ENCODE measurements at regions not wholly inside any gene's neighbourhood (a gene's known extent, or its start where the extent isn't known, plus 50 kb on each side); places are given as distances from the start of the nearest gene placed in this dataset.

GRCh38 chr1:239040523-239040922, 345.8 kb upstream of the CHRM3 start:
- no peak overlapping the region for H3K27ac ChIP-seq (ENCODE audit: insufficient read depth, low read depth, low read length)
- H2AFZ ChIP-seq (ENCODE audit: low read depth, low read length), result no peak overlapping the region
- BruUV-seq (replicated peaks), result no TSS peak
- H3K4me3 ChIP-seq (replicated peaks in 1 of 3; ENCODE audit: insufficient read depth in 1 of 3, low read depth in 1 of 3, low read length in 3 of 3), result no peak overlapping the region
- TF ChIP-seq FOS (IDR thresholded peaks at IDR 0.05; ENCODE audit: borderline replicate concordance, insufficient read depth, low read length) (no peak), MAX (IDR thresholded peaks at IDR 0.05; ENCODE audit: insufficient read depth, insufficient read length) (no peak), MYC (IDR thresholded peaks at IDR 0.05; ENCODE audit: low read depth, low read length) (no peak), POLR2A (IDR thresholded peaks at IDR 0.05; ENCODE audit: low read depth, low read length) (no peak), EZH2 (IDR thresholded peaks at IDR 0.05; ENCODE audit: borderline replicate concordance, low read depth, low read length, severe bottlenecking) (no peak), POLR2AphosphoS5 (IDR thresholded peaks at IDR 0.05; ENCODE audit: insufficient read depth, low read depth, low read length) (no peak)
- POLR2A ChIA-PET, result no interaction called here
- no peaks in the 10 kb centered on the region for H3K79me2 ChIP-seq (ENCODE audit: control insufficient read depth, insufficient read depth, low read length)
- intact Hi-C loops (cut with micrococcal nuclease), result no loop called here
- CTCF ChIA-PET, result no interaction called here
- H4K20me1 ChIP-seq (replicated peaks; ENCODE audit: control insufficient read depth, extremely low read depth, insufficient read depth, low read length), result no peaks in the 10 kb centered on the region
- H3K9me3 ChIP-seq (replicated peaks; ENCODE audit: control insufficient read depth, insufficient read depth, low read length), result no peaks in the 10 kb centered on the region
- no peaks in the 10 kb centered on the region for H3K4me1 ChIP-seq (ENCODE audit: control insufficient read depth, extremely low read depth, insufficient read depth, low read length)
- H3K9ac ChIP-seq (replicated peaks; ENCODE audit: extremely low read depth, insufficient read depth, low read length), result no peak overlapping the region
- DNase-seq (ENCODE audit: low read depth, low spot score), result no peak
- H3K36me3 ChIP-seq (ENCODE audit: control insufficient read depth in 2 of 2, extremely low read depth in 1 of 2, insufficient read depth in 2 of 2, low read length in 2 of 2), result no peaks in the 10 kb centered on the region
- no peaks in the 10 kb centered on the region for H3K27me3 ChIP-seq (ENCODE audit: control insufficient read depth in 2 of 2, insufficient read depth in 2 of 2, low read length in 2 of 2)
- FAIRE-seq, result no peak
- no peak overlapping the region for H3K4me2 ChIP-seq (ENCODE audit: insufficient read depth, low read length)
- H3K9me1 ChIP-seq (replicated peaks; ENCODE audit: control insufficient read depth, extremely low read depth, insufficient read depth, low read length), result no peaks in the 10 kb centered on the region
- dilution Hi-C loops (cut with MboI; ENCODE audit: extremely low pct_ligation_motif_present, low sequenced_read_pairs), result no loop called here

- H3K79me2 ChIP-seq (ENCODE audit: control insufficient read depth, insufficient read depth, low read length), result no peaks in the 10 kb centered on the region
- H3K27me3 ChIP-seq (ENCODE audit: control insufficient read depth in 2 of 2, insufficient read depth in 2 of 2, low read length in 2 of 2), result no peaks in the 10 kb centered on the region
- FAIRE-seq, result no peak
- H3K4me2 ChIP-seq (ENCODE audit: insufficient read depth, low read length), result no peak overlapping the region
- H3K4me1 ChIP-seq (ENCODE audit: control insufficient read depth, extremely low read depth, insufficient read depth, low read length), result no peaks in the 10 kb centered on the region
- DNase-seq (ENCODE audit: low read depth, low spot score), result no peak
- H3K9me3 ChIP-seq (replicated peaks; ENCODE audit: control insufficient read depth, insufficient read depth, low read length), result peaks cover 2% of the 10 kb centered on the region
- dilution Hi-C loops (cut with MboI; ENCODE audit: extremely low pct_ligation_motif_present, low sequenced_read_pairs), result no loop called here
- no peak overlapping the region for H3K4me3 ChIP-seq (replicated peaks in 1 of 3; ENCODE audit: insufficient read depth in 1 of 3, low read depth in 1 of 3, low read length in 3 of 3)
- intact Hi-C loops (cut with micrococcal nuclease), result no loop called here
- BruUV-seq (replicated peaks), result no TSS peak
- no peak overlapping the region for H3K9ac ChIP-seq (replicated peaks; ENCODE audit: extremely low read depth, insufficient read depth, low read length)
- ChIA-PET POLR2A (no interaction called here), CTCF (no interaction called here)
- H3K27ac ChIP-seq (ENCODE audit: insufficient read depth, low read depth, low read length), result no peak overlapping the region
- TF ChIP-seq POLR2A (IDR thresholded peaks at IDR 0.05; ENCODE audit: low read depth, low read length), result no peak
- TF ChIP-seq MYC (IDR thresholded peaks at IDR 0.05; ENCODE audit: low read depth, low read length), result no peak
- TF ChIP-seq FOS (IDR thresholded peaks at IDR 0.05; ENCODE audit: borderline replicate concordance, insufficient read depth, low read length), result no peak
- no peak for TF ChIP-seq POLR2AphosphoS5 (IDR thresholded peaks at IDR 0.05; ENCODE audit: insufficient read depth, low read depth, low read length)
- no peak for TF ChIP-seq CTCF (IDR thresholded peaks at IDR 0.05; ENCODE audit: extremely low read depth in 1 of 2, insufficient read depth in 1 of 2, low read depth in 1 of 2, low read length in 2 of 2)
- no peak for TF ChIP-seq MAX (IDR thresholded peaks at IDR 0.05; ENCODE audit: insufficient read depth, insufficient read length)
- TF ChIP-seq EZH2 (IDR thresholded peaks at IDR 0.05; ENCODE audit: borderline replicate concordance, low read depth, low read length, severe bottlenecking), result no peak
- no peak for TF ChIP-seq GATA2 (IDR thresholded peaks at IDR 0.05; ENCODE audit: insufficient read depth, insufficient read length, low read depth, low read length)
- TF ChIP-seq JUN (IDR thresholded peaks at IDR 0.05; ENCODE audit: borderline replicate concordance, insufficient read depth, insufficient read length, low read depth), result no peak
- H2AFZ ChIP-seq (ENCODE audit: low read depth, low read length), result no peak overlapping the region
- H3K36me3 ChIP-seq (ENCODE audit: control insufficient read depth in 2 of 2, extremely low read depth in 1 of 2, insufficient read depth in 2 of 2, low read length in 2 of 2), result no peaks in the 10 kb centered on the region
- no peaks in the 10 kb centered on the region for H3K9me1 ChIP-seq (replicated peaks; ENCODE audit: control insufficient read depth, extremely low read depth, insufficient read depth, low read length)
- H4K20me1 ChIP-seq (replicated peaks; ENCODE audit: control insufficient read depth, extremely low read depth, insufficient read depth, low read length), result no peaks in the 10 kb centered on the region
These were observed 355.1 kb upstream of the CHRM3 start for GRCh38 chr1:239031310-239031709.

All from endothelial cell of umbilical vein (primary cell).